GM12864 (cell line): ENCODE measurements at regions not wholly inside any gene's neighbourhood (a gene's known extent, or its start where the extent isn't known, plus 50 kb on each side); places are given as distances from the start of the nearest gene placed in this dataset.

ENCODE experiments used
- DNase-seq: peaks from one replicate; pipeline ENCODE4 v3.0.0-alpha.2; 2011; ENCODE audit warnings: low read depth
- H3K4me3 ChIP-seq: 2 replicates; pipeline ENCODE4 v1.5.1; 2011; ENCODE audit warnings: mild to moderate bottlenecking, low read depth, low read length, control low read depth
- CTCF ChIP-seq: IDR thresholded peaks from 2 replicates; pipeline ENCODE4 v1.5.1; 2011; ENCODE audit warnings: low read depth, mild to moderate bottlenecking, moderate library complexity, low read length, control low read depth, inconsistent platforms; ENCODE audit errors: missing control alignments

GRCh38 chr7:31418928-31419327 is 78.4 kb upstream of the NEUROD6 start:
- TF ChIP-seq CTCF, result no peak
- no peak overlapping the region for H3K4me3 ChIP-seq
- DNase-seq, result no peak

GRCh38 chr7:31419505-31420055 is 79.1 kb upstream of the NEUROD6 start:
- no peak for DNase-seq
- H3K4me3 ChIP-seq, result no peak overlapping the region
- no peak for TF ChIP-seq CTCF

- DNase-seq, result no peak
- no peak for TF ChIP-seq CTCF
- no peak overlapping the region for H3K4me3 ChIP-seq
Observed at GRCh38 chr7:31420948-31421347, 80.4 kb upstream of the NEUROD6 start.

GRCh38 chr7:31421607-31422006 is 81.1 kb upstream of the NEUROD6 start:
- TF ChIP-seq CTCF, result no peak
- no peak for DNase-seq

GRCh38 chr7:31423994-31424393 is 83.5 kb upstream of the NEUROD6 start:
- no peak overlapping the region for H3K4me3 ChIP-seq
- no peak for TF ChIP-seq CTCF
- no peak for DNase-seq

More at GRCh38 chr7:31421607-31422006, 81.1 kb upstream of the NEUROD6 start:
- no peak overlapping the region for H3K4me3 ChIP-seq

- DNase-seq, result no peak
- H3K4me3 ChIP-seq, result no peak overlapping the region
Observed at GRCh38 chr7:31432176-31432575, 81.7 kb upstream of the ITPRID1 start.

More at GRCh38 chr7:31432176-31432575, 81.7 kb upstream of the ITPRID1 start:
- TF ChIP-seq CTCF, result no peak
